HuH-7 (cell line): ENCODE measurements at regions not wholly inside any gene's neighbourhood (a gene's known extent, or its start where the extent isn't known, plus 50 kb on each side); places are given as distances from the start of the nearest gene placed in this dataset.
A peak's percentile ranks its signal among the peaks of the same experiment; 100 is the strongest.
"Not testable (repeated sequence)": the region's sequence is repeated elsewhere in the genome, so short reads cannot be mapped to it uniquely, and the experiment has no call there.

Source experiments
- DNase-seq: peaks from one replicate; pipeline ENCODE4 v3.0.0; 2011; ENCODE audit warnings: low spot score

DNA sequence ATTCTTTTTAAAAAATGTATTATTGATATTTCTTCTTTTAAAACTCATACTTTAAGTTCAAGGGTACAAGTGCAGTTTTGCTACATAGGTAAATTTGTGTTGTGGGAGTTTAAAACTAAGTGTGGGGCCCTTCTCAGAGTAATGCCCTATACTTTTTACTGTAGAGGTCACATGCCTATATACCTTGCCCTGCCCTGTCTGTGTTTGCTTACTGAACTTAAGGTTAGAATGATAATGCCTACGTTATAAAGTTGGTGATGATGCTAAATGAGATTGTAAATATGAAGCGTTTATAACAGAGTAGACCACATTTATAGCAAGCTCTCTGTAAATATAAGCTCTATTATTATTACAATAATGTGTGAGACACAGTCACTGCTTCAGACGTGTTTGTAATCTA lies 261.9 kb downstream of the RASSF9 start:
- DNase-seq = no peak

DNA sequence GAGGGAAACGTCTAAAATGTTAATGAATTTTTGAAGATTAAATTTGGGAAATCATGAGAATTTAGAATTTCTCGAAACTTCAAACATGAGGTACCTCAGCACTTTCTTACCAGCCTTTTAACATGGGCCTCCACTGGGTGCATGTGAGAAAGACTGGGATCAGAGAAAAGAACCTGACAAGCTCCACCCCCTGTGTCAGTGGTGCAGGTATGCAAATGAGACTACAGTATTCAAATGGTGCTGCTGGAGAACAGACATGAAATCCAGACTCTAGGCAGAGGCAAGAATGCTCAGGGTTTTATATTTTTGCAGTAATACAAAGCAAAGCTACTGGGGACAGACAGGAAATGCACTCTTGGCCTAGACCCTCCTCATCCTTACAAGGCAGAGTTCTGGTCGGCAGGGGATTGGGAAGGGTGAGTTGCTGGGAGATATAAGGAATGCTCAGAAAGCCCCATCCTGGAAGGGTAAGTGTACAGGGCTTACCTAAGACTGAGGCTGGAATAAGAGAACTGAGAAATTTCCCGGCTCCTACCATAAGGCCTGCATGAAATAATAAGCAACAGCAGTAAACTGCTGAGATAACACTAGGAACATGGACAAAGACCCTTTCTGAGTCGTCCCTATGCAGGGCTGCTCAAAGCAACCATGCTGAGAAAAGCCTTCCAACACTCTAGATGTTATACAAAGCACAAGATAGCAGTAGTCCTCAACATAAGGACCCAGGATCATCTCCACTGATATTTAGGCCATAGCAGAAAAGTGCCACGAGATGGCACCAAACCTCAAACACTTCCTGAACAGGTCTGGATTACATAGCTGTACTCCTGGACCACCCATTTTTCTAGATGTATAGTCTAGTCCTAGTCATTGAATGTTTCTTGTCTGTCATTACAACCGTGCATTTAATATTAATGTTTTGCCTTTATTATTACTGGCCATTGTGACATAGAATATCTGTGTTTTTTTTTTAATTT lies 260.8 kb downstream of the RASSF9 start:
- peak; percentile 40 for DNase-seq

DNA sequence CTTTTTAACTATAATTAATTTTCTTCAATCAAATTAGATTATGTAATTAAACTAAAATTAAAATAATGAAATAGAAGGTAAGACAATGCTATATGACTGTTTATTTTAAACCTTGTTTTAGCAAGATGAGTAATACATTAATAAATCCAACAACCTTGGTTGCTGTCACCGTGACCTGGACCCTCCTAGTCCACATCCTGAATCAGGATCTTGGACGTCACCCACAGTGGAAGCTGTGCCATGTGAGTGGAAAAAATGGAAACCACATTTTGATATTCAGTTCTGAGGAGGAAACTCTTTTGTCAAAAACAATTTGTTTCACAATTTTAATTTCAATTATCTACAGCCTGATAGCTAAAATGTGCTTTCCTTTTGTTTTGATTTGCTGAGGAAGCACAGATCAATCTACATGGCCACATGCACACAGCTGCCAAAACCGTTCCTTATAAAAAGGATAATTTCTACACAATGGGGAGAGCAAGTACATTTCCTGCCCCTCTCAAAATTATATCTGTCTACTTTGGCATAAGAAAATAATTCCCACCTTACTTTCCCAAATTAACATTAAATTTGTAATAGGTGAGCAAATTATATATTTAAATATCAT lies 255.5 kb downstream of the RASSF9 start:
- DNase-seq = no peak

DNA sequence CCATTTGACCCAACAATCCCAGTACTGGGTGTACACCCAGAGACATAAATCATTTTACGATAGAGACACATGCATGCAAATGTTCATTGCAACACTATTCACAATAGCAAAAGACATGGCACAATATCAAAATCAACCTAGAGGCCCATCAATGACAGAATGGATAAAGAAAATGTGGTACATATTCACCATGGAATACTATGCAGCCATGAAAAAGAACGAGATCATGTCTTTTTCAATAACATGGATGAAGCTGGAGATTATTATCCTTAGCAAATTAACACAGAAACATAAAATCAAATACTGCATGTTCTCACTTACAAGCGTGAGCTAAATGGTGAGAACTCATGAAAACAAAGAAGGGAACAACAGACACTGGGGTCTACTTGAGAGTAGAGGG lies 249.1 kb downstream of the RASSF9 start:
- no peak for DNase-seq

DNA sequence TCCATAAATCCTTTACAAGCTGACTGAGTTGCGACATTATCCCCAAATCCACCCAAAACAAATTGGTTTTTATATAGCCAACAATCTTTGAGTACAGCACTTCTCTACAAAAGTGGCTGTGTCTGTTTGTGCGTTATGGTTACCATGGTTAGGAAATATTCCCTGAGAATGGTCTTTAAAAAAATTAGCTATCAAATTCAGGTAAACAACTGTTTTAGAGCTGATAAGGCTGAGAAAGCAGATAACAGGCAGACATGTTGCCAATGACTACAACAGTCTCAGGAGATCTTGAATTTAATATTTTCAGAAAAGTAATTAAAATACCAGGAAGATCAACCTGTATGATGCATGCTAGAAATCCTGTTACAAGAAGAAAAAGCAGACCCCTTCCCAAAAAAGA lies 248.0 kb downstream of the RASSF9 start:
- DNase-seq = no peak

DNA sequence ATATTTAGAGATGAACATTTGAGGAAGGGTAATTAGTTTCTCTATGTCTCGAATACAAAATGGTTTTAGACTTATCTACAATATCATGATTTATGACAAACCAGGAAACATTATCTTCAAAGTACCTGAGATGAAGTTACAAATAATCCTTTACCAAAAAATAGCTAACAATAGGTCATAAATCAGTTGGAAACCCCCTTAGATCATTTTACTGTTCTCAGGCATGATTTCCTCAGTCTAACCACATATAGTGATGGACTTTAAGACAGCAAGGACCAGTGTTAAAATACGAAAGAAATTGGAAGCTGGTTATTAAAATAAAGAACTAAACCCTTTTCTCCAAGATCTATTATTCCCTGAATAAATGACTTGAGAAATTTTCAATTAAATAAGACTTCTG lies 235.4 kb downstream of the RASSF9 start:
- DNase-seq = no peak

DNA sequence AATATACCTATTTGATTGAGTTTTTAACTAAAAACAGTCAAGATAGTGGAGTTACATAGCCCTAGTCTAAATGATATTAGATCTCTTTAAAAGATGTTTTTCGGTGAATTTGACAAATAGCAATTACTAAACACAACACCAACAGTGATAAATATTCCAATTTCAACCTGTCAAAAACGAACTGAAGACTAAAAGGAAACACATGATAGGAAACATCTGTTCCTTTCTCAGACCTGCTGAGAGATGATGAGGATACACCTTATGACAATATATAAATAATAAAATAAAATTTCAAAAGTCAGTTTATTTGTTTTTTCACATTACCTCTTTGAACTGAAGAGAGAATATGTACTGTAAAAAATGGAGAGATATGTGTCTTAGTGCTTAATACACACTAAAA lies 232.7 kb downstream of the RASSF9 start:
- DNase-seq = no peak

DNA sequence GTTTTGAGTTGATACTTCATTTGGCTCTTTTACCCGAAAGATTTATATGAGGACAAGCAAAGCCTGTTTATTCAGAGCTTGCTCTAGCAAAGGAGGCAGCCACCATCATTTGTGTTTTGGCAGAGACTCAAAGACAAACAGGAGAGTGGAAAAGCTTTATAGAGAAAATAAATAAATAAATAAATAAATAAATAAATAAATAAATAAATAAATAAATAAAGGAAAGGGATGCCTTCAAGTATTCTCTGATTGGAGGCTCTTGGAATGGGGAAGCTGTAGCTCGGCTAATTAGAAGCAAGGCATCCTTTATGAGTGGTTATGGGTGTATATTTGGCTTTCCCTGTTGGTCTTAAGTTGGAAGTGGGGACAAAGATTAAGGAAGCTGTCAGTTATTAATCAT lies 229.8 kb downstream of the RASSF9 start:
- DNase-seq = no peak

DNA sequence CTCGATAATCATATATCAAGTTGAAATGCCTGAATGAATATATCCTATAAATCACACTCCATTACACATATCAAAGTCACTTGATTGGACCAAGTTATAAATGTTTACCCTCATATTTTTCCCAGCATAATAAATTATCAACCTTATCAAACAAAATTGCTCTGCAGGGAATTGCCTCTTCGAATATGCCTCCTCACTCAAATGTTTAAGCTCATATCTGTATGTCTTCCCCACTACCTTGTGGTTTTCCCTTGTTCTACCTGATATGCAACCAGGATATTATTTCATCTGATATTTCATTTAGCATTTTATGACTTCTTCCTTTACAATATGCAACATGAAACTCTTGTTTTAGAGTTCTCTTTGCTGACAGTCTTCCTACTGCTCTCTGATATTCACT lies 226.4 kb downstream of the RASSF9 start:
- no peak for DNase-seq

DNA sequence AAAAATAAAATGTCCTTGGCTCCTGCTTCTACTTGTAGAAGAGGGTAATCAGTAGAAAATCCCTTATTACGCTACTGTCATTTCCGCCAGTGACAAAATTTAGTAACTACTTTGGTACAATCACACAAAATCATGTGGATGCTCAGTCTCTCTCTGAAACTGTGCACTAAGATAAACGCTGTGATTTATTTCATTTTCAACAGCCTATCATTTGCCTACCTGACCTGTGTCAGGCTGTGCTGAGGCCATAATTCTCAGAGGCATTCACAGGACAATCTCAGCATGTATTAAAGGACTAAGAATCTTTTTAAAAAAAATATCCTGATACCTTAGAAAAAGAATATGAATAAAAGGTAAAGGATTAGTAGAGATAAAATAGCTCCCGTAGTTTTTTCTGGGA lies 226.0 kb downstream of the RASSF9 start:
- DNase-seq = no peak

DNA sequence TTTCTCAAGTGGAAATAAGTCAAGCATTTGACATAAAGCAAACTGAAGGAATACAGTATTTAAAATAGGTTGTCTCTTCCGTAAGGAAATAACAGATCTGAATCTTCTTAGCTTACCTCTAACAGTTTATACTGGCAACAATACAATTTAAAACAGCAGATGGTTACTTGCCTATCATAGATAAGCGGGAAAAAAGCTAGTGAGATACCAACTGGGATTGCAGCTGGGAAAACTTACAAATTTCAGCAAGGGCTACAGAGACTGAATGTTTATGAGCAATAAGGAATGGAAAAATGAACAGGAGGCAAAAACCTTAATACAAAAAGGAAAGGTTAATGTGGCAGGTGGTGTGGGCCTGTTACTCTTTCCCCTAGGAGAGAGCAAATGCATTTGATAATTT lies 220.0 kb downstream of the RASSF9 start:
- no peak for DNase-seq

DNA sequence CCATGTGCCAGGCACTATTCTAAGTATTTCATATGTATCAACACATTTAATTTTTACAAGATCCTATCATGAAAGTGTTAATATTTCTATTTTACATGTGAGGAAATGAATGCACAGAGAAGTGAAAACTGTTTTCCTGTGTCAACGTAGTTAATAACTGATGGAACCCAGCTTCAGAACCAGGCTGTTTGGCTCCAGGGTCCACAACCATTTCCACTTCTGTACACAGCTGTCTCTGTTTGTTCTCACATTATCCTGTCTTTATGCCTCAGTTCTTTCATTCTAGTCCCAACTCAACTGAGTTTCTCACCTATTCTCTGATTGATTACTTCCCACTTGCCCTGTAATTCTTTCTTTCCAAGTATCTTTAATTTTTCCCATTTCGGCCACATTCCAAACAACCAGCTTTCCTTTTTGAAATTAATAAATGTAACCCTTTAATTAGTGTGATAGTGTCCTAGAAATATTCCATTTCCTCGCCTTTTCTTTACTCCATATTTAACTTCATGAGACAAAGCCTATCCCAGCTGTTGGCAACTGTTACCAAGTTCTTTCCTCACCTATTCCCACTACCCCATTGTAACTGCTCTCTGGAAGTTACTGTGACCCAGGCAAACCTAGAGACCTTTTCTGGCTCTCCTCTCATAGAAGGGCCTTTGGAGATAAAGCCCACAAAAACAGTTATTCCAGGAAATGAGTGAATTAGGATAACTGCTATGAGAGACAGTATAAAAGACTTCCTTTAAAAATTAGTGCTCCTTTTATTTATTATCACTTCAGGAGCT lies 218.7 kb downstream of the RASSF9 start:
- no peak for DNase-seq

DNA sequence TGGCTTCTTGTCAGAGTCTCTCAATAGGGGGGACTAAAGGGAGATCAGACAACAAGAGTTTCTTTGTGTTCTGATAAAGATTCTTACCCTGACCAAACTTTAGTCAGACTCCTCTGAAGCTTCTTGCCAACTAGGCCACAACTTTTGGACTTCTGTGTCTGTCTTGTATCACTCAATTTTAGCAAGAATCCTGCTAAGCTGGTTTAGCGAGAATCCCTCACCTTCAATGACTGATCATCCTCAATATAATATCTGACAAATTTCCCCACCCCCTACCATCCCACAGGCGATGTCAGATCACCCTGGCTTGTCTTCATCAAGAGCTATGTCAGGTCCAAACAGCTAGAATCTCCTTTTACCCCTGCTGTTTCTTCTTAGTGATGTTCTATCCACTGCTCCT lies 215.2 kb downstream of the RASSF9 start:
- DNase-seq = no peak

DNA sequence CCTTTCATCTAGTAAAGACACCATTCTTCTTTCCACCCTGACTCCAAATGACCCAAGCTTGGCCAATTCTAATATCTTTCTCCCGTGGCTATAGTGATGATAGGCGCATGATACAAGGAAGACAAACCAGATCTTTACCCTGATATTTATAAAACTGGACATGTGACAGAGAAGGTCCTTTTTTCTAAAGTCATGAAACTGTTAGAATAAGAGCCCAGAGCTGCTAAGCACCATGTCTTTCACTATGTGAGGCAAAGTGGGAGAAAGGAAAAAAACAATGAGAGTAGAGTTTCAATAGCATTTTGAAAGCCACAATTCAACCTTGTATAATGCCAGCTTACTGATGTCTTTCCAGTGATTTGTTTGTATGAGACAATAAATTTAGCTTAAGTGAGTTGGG lies 212.4 kb downstream of the RASSF9 start:
- DNase-seq = no peak

DNA sequence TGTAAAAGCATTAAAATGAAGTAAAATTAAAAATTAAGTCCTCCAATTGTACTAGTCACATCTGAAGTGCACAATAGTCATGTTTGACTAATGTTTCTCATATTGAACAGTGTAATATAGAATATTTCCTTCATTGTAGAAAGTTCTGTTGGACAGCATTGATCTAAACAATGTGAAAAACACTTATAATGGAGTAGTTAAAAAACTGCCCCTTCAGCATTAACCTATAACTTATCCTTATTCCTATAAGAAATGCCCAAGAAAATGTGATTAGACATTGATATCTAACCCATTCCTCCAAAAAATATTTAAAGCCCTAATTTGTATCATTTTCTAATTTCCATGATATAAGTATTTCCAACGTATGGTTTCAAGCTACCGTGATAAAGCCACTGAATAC lies 210.7 kb downstream of the RASSF9 start:
- no peak for DNase-seq

DNA sequence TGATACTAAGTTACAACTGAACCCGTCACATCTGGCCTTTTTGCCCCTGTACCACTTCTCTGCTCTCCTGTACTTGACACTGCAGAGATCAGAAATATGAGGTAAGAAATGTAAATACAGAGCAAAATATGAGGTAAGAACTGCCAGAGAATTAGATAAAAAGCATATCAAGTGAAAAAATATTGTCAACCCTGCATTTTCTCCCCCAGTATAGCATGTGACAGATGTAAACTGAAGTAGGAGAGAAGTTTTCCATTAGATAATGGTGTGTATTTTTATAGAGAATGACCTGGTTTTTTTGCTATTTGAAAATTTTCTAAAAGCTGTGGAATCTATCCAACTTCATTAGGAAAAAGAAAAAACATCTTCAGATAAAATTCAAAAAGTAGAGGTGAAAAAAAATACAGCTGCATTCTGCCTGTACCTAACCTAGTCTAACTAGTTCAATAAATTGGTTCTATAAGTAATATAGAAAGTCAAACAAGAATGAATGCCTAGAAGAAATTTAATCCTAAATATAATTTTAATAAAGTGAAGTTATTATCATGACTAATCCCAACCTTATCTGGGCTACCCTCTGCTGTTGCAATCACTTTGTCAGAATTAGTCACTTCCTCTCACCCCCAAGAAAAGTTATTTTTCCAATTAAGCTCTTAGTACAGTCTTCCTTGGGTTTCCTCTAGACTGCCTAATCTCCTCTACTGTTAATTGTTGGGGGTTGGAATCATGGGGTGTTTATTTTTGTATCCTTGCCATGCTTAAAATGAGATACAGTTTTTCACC lies 210.0 kb downstream of the RASSF9 start:
- no peak for DNase-seq

DNA sequence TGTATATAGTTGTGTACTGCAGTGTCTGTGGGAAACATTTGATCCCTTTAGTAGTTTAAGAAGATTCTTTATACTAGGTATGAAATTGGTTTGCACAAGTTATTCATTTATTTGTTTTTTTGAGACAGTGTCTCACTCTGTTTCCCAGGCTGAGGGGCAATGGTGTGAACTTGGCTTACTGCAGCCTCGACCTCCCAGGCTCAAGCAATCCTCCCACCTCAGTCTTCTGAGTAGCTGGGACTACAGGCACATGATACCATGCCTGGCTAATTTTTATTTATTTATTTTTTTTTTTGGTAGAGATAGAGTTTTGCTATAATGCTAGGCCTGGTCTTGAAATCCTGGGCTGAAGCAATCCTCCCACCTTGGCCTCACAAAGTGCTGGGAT lies 209.4 kb downstream of the RASSF9 start:
- no peak for DNase-seq

DNA sequence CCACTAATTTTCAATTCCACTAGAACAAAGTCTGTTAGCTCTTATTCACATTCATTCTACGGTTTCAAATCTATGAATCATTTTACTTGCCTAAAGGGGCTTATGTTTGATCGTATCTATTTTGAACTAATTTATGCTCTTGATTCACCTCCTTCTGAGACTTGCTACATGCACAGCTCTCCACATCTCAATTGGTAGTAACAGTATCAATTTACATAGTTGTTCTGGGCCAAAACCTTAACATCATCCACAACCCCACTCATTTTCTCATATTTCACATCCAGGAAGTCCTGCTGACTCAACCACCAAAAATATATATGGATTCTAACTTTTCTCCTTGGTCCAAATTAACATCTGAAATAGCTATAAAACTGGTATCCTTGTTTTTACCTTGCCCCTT lies 208.6 kb downstream of the RASSF9 start:
- DNase-seq = no peak

DNA sequence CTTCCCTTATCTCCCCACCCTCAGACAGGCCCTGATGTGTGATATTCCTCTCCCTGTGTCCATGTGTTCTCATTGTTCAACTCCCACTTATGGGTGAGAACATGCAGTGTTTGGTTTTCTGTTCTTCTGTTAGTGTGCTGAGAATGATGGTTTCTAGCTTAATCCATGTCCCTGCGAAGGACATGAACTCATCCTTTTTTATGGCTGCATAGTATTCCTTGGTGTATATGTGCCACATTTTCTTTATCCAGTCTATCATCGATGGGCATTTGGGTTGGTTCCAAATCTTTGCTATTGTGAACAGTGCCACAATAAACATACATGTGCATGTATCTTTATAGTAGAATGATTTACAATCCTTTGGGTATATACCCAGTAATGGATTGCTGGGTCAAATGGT lies 207.6 kb downstream of the RASSF9 start:
- not testable (repeated sequence) for DNase-seq

DNA sequence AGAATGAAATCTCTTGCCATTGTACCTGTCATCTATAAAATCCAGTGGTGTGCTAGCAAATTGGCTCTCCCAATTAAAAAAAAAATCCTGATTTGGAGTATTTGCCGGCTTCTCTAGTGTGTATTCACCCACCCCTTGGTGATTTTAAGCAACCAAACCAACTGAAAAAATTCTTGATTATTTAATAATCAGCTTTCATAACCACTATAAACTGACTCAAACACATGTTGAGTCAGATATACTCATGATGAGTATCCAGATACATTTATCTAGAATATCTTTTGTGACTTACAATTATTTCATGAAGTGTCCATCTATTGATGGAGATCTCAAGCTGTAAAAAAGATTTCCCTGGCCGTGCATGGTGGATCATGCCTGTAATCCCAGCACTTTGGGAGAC lies 205.4 kb downstream of the RASSF9 start:
- DNase-seq = no peak

DNA sequence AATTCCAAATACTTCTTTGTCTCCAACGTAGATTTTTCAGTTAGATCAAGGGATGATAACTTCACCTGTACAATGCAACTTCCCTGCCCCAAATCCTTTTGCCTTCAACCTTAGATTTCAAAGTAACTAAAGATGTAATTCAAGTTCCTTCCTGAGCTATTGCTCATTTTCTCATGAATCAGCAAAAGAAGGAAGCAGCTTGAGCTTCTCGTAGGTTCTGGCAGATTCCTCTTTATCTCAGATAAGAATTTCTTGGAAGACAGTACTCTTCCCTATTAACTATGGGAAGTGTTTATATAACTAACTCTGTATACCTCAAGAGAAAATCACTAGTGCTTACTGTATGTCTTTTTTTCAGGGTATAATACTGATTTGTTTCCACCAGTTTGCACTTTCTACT lies 203.8 kb downstream of the RASSF9 start:
- DNase-seq = no peak

DNA sequence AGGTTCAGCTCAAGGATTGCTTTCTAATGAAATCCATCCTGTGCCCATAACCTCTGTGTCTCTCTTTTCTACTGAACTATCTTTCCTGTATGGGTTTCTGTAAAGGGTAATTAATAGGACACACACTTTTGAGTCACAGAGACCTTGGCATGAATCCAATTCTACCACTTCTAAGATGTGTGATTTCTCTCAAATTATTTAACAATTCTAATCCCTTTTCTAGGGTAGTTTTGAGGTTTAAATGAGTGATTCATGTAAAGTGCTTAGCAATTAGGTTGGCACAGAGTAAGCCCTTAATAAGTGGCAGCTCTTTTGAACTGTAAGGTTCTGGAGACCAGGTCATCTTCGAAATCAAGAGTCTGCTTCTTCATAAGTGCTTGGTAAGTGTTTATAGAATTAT lies 202.7 kb downstream of the RASSF9 start:
- DNase-seq = no peak
